ENCODE measurements at regions not wholly inside any gene's neighbourhood (a gene's known extent, or its start where the extent isn't known, plus 50 kb on each side); places are given as distances from the start of the nearest gene placed in this dataset.

DNA sequence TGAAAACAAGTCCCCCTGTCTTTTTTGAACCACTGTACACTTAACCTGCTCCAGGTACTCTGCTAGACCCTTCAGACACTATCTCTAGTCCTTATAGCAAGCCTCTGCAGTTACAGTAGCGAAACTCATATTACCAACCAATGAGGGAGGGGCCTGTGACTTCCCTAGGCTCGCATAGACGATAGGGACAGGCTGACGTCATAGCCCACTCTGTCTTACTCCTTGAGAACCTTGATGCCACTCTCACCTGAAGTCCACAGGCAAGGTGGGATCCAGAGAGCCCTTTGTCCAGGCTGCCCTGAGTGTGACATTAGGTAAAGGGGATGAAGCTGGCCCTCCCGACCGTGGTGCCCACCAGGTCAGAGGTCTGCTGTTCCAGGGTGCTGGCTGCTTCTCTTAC, 65.3 kb downstream of the ACTBL2 start:
- Mint-ChIP-seq H3K4me1 (ENCODE audit: unreplicated experiment) (peaks cover 11% of the 10 kb centered on the region), H3K9me3 (no peaks in the 10 kb centered on the region), H3K27me3 (no peaks in the 10 kb centered on the region), H3K4me3 (no peak overlapping the region), H3K36me3 (no peaks in the 10 kb centered on the region), H3K27ac (no peak overlapping the region)
- DNase-seq (ENCODE audit: extremely low spot score, unreplicated experiment), result no peak
- TF ChIP-seq, protein P1, sequence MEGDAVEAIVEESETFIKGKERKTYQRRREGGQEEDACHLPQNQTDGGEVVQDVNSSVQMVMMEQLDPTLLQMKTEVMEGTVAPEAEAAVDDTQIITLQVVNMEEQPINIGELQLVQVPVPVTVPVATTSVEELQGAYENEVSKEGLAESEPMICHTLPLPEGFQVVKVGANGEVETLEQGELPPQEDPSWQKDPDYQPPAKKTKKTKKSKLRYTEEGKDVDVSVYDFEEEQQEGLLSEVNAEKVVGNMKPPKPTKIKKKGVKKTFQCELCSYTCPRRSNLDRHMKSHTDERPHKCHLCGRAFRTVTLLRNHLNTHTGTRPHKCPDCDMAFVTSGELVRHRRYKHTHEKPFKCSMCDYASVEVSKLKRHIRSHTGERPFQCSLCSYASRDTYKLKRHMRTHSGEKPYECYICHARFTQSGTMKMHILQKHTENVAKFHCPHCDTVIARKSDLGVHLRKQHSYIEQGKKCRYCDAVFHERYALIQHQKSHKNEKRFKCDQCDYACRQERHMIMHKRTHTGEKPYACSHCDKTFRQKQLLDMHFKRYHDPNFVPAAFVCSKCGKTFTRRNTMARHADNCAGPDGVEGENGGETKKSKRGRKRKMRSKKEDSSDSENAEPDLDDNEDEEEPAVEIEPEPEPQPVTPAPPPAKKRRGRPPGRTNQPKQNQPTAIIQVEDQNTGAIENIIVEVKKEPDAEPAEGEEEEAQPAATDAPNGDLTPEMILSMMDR (conservative IDR thresholded peaks at IDR 0.05), result no peak

DNA sequence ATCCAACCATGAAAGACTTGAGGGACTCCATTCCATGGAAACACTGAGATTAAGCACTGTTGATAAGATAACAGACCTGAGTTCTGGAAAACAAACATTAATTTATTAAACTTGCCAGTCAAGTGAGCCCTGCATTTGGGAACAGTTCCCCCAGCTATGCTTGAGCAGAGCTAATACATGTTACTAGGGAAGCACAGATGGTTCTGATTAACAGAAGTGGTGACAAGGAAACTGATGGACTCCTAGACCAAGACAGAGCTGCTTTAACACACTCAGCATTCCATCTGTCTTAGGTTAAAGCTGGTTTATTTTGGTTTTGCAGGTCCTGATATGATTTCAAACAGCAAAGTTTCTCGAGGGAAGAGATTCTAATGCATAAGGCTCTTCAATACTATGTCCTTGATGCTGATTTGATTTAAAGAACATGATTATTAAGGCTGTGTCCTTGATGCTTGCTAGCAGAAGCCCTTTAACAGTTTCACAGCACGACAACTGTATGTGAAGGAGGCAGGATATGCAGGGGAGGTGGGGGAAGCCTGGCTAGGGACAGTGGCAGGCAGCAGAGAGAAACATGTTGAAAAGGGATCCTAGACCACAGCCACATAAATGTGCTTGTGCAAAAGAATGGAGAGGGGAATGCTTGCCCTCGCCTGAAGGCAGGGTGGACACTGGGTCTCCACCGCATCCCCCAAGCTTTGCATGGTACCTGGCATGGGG, 66.2 kb downstream of the ACTBL2 start:
- no peak for DNase-seq (ENCODE audit: extremely low spot score, unreplicated experiment)
- peak overlapping the region; percentile 3 for H3K27ac Mint-ChIP-seq
- H3K4me3 Mint-ChIP-seq, result peak overlapping the region; percentile 19
- no peaks in the 10 kb centered on the region for H3K36me3 Mint-ChIP-seq
- H3K4me1 Mint-ChIP-seq (ENCODE audit: unreplicated experiment), result peaks cover 11% of the 10 kb centered on the region
- H3K9me3 Mint-ChIP-seq, result no peaks in the 10 kb centered on the region
- TF ChIP-seq, protein P1 (conservative IDR thresholded peaks at IDR 0.05), result no peak
- no peaks in the 10 kb centered on the region for H3K27me3 Mint-ChIP-seq

- DNase-seq (ENCODE audit: extremely low spot score, unreplicated experiment), result no peak
- no peaks in the 10 kb centered on the region for H3K36me3 Mint-ChIP-seq
- TF ChIP-seq, protein P1 (conservative IDR thresholded peaks at IDR 0.05), result no peak
- H3K4me3 Mint-ChIP-seq, result no peak overlapping the region
- no peak overlapping the region for H3K27ac Mint-ChIP-seq
- no peaks in the 10 kb centered on the region for H3K9me3 Mint-ChIP-seq
- H3K27me3 Mint-ChIP-seq, result no peaks in the 10 kb centered on the region
- H3K4me1 Mint-ChIP-seq (ENCODE audit: unreplicated experiment), result peaks cover 11% of the 10 kb centered on the region
These were observed 67.8 kb downstream of the ACTBL2 start for GRCh38 chr5:57414857-57415256.

GRCh38 chr5:57414191-57414590, 68.4 kb downstream of the ACTBL2 start:
- DNase-seq (ENCODE audit: extremely low spot score, unreplicated experiment), result no peak
- TF ChIP-seq, protein P1 (conservative IDR thresholded peaks at IDR 0.05), result no peak
- H3K27me3 Mint-ChIP-seq, result no peaks in the 10 kb centered on the region
- H3K9me3 Mint-ChIP-seq, result no peaks in the 10 kb centered on the region
- H3K4me3 Mint-ChIP-seq, result no peak overlapping the region
- H3K36me3 Mint-ChIP-seq, result no peaks in the 10 kb centered on the region
- H3K27ac Mint-ChIP-seq, result no peak overlapping the region
- peaks cover 11% of the 10 kb centered on the region for H3K4me1 Mint-ChIP-seq (ENCODE audit: unreplicated experiment)

DNA sequence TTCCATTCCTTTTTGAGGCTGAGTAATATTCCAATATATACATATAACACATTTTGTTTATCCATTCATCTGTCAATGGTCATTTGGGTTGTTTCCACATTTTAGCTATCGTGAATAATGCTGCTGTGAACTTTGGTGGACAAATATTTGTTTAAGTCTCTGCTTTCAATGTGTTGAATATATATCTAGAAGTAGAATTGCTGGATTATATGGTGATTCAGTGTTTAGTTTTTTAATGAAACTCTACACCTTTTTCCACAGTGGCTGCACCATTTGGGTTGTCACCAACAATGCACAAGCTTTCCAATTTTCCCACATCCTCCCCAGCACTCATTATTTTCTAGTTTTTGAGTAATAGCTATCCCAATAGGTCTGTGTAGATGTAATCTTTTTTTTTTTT, 69.5 kb downstream of the ACTBL2 start:
- H3K9me3 Mint-ChIP-seq, result no peaks in the 10 kb centered on the region
- no peaks in the 10 kb centered on the region for H3K27me3 Mint-ChIP-seq
- TF ChIP-seq, protein P1 (conservative IDR thresholded peaks at IDR 0.05), result no peak
- H3K4me1 Mint-ChIP-seq (ENCODE audit: unreplicated experiment), result peaks cover 11% of the 10 kb centered on the region
- H3K4me3 Mint-ChIP-seq, result no peak overlapping the region
- no peaks in the 10 kb centered on the region for H3K36me3 Mint-ChIP-seq
- no peak overlapping the region for H3K27ac Mint-ChIP-seq
- no peak for DNase-seq (ENCODE audit: extremely low spot score, unreplicated experiment)

Data from type B pancreatic cell (in vitro differentiated cells).